Stimulated activated CD8-positive, alpha-beta memory T cell treated with anti-CD3 and anti-CD28 coated beads, Interleukin-15, amount 100 ng/mL, for 24 hours (primary cell): ENCODE measurements at regions not wholly inside any gene's neighbourhood (a gene's known extent, or its start where the extent isn't known, plus 50 kb on each side); places are given as distances from the start of the nearest gene placed in this dataset.

ENCODE experiments used
- DNase-seq: peaks from one replicate; pipeline ENCODE4 v3.0.0-alpha.2; 2020; ENCODE audit warnings: low read depth

- no peak for DNase-seq
Measured at GRCh38 chr16:55225972-55226542, 97.9 kb upstream of the IRX6 start.

GRCh38 chr16:55232822-55233221 is 91.2 kb upstream of the IRX6 start:
- DNase-seq, result no peak

- DNase-seq, result no peak
Measured at GRCh38 chr16:55233464-55233863, 90.5 kb upstream of the IRX6 start.

- DNase-seq, result no peak
Measured at GRCh38 chr16:55236655-55237054, 87.3 kb upstream of the IRX6 start.

- no peak for DNase-seq
Measured at GRCh38 chr16:55239723-55240122, 84.3 kb upstream of the IRX6 start.

- DNase-seq, result no peak
Measured at GRCh38 chr16:55240888-55241287, 83.1 kb upstream of the IRX6 start.

- no peak for DNase-seq
Measured at GRCh38 chr16:55242667-55243066, 81.3 kb upstream of the IRX6 start.

- no peak for DNase-seq
Measured at GRCh38 chr16:55248058-55248457, 75.9 kb upstream of the IRX6 start.

GRCh38 chr16:55248494-55248893 is 75.5 kb upstream of the IRX6 start:
- no peak for DNase-seq

GRCh38 chr16:55249361-55249760 is 74.6 kb upstream of the IRX6 start:
- DNase-seq, result no peak

GRCh38 chr16:55249936-55250335 is 74.1 kb upstream of the IRX6 start:
- no peak for DNase-seq

- no peak for DNase-seq
Measured at GRCh38 chr16:55250701-55251100, 73.3 kb upstream of the IRX6 start.

GRCh38 chr16:55251151-55251550 is 72.9 kb upstream of the IRX6 start:
- DNase-seq, result no peak

- no peak for DNase-seq
Measured at GRCh38 chr16:55252577-55252976, 71.4 kb upstream of the IRX6 start.

- DNase-seq, result no peak
Measured at GRCh38 chr16:55253987-55254386, 70.0 kb upstream of the IRX6 start.

- no peak for DNase-seq
Measured at GRCh38 chr16:55255733-55256282, 68.2 kb upstream of the IRX6 start.

- DNase-seq, result no peak
Measured at GRCh38 chr16:55256412-55257016, 67.5 kb upstream of the IRX6 start.

- peak; percentile 31 for DNase-seq
Measured at GRCh38 chr16:55257966-55258613, 65.9 kb upstream of the IRX6 start.

GRCh38 chr16:55261301-55261700 is 62.7 kb upstream of the IRX6 start:
- no peak for DNase-seq

GRCh38 chr16:55263271-55264250 is 60.4 kb upstream of the IRX6 start:
- no peak for DNase-seq

GRCh38 chr16:55264949-55265348 is 59.1 kb upstream of the IRX6 start:
- no peak for DNase-seq

GRCh38 chr16:55265926-55266325 is 58.1 kb upstream of the IRX6 start:
- DNase-seq, result no peak
